Retinal pigment epithelial cell (primary cell): ENCODE measurements at regions not wholly inside any gene's neighbourhood (a gene's known extent, or its start where the extent isn't known, plus 50 kb on each side); places are given as distances from the start of the nearest gene placed in this dataset.
"Not testable (repeated sequence)": the region's sequence is repeated elsewhere in the genome, so short reads cannot be mapped to it uniquely, and the experiment has no call there.

Source experiments
- DNase-seq: peaks from one replicate; pipeline ENCODE4 v3.0.0-alpha.2; 2010; ENCODE audit warnings: low read depth
- H3K4me3 ChIP-seq: 2 replicates; pipeline ENCODE4 v1.5.1; 2011; ENCODE audit warnings: mild to moderate bottlenecking, low read length, control low read depth, moderate library complexity
- TF ChIP-seq, protein P1 (sequence below): conservative IDR thresholded peaks from 2 replicates; pipeline ENCODE4 v1.5.1; 2011; ENCODE audit warnings: low read depth, low read length, control low read depth, inconsistent platforms

DNA sequence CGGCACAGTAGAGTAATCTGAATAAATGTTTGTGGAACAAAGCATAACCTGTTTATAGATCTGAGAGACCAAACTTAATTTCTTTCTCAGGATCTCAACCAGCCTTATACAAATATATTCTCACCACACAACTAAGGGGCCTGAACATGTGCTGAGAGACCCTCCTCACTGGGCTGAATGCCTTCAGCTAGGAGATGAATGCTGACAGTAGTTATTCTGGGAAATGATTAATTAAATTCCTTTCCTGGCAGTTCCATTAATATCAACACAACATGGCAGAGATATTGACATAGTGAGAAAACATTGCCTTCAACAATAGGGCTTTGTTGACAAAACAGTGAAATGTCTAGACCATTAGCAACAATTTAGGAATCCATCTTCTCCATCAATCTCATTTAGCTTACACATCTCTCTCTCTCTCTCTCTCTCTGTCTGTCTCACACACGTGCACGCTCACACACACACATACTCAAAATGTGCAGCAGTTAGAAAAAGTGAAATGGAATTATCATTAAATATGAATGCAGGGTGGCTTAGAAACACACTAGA, 780.8 kb upstream of the CDH8 start:
- TF ChIP-seq, protein P1, sequence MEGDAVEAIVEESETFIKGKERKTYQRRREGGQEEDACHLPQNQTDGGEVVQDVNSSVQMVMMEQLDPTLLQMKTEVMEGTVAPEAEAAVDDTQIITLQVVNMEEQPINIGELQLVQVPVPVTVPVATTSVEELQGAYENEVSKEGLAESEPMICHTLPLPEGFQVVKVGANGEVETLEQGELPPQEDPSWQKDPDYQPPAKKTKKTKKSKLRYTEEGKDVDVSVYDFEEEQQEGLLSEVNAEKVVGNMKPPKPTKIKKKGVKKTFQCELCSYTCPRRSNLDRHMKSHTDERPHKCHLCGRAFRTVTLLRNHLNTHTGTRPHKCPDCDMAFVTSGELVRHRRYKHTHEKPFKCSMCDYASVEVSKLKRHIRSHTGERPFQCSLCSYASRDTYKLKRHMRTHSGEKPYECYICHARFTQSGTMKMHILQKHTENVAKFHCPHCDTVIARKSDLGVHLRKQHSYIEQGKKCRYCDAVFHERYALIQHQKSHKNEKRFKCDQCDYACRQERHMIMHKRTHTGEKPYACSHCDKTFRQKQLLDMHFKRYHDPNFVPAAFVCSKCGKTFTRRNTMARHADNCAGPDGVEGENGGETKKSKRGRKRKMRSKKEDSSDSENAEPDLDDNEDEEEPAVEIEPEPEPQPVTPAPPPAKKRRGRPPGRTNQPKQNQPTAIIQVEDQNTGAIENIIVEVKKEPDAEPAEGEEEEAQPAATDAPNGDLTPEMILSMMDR: no peak
- no peak overlapping the region for H3K4me3 ChIP-seq
- no peak for DNase-seq

DNA sequence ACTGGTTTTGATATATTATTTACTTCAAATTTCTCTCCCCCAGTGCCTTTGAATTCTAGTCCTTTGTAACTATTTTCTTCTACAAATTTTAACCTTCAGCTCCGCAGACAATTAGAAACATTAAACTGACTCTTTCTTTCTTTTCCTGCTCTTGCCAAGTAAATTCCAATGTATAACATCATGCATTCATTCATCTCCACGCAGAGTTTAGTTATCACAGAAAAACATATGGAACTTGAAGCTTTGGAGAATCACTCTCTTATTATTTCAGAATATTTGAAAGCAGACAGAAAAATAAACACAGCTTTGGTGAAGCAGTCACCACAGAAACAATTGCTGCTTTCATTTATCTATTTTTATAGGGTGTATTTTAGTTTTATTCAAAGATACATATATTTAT, 778.7 kb upstream of the CDH8 start:
- TF ChIP-seq, protein P1: no peak
- DNase-seq: no peak
- no peak overlapping the region for H3K4me3 ChIP-seq

DNA sequence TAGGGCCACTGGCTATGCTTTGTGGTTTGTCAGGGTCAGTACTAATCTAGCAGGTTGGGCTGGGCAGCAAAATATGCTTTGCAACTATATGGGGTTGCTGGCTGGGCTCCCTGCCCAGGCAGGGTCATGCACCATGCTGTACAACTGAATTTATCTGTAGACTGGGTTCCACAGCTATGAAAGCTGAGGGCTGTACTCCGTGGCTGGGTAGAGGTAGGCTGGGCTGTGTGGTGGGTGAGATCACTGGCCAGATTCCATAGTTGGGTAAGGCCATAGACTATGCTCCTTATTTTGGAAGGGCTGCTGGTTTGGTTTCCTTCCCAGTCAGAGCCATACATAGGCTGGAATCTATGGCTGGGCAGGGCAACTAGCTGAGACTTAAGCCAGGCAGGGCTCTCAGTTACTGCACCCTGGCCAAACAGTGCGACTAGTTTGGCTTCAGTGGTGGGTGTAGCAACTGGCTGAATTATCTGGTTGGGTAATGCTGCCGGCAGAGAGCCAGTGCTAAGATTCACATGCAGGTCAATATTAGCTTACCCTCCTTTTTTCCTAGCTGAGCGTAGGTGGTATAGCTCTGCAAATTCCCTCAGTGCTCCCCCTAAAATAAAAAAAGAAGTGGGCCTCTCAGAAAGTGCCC, 769.1 kb upstream of the CDH8 start:
- TF ChIP-seq, protein P1: no peak
- peak; percentile 1 for DNase-seq
- no peak overlapping the region for H3K4me3 ChIP-seq

DNA sequence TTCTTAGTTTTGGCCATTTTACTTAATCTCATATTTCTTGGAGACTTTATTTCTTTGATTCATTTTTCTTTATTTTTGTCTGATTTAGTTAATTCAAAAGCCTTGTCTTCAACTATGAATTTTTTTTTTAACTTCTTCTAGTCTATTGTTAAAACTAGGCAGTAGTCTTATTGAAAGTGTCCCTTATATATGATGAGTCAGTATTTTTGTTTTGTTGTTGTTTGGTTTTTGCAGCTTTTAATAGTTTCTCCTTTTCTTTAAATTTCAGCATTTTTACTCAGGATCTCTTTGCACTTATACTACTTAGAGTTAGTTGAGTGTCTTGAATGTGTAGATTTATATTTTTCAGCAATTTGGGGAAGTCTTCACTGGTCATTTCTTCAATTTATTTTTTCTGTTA, 758.5 kb upstream of the CDH8 start:
- TF ChIP-seq, protein P1: no peak
- DNase-seq: no peak
- no peak overlapping the region for H3K4me3 ChIP-seq

DNA sequence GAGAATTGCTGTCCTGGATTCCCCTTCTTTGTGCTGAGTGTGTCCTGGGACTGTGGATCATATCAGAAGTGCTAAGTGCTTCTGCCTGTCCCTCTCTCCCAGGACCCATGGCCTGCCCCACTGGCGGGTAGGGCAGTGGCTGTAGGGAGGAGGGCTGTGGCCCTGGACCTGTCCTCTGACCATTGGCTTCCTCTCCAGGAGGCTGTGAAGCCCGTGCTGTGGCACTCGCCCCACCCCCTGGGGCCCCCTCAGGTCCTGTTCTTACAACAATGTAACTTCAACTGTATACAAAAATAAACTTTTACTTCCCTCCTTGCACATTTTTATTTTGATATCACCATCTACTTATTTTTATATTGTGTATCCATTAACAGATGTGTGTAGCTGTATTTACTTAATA, 743.8 kb upstream of the CDH8 start:
- DNase-seq, H3K4me3 ChIP-seq: not testable (repeated sequence)

DNA sequence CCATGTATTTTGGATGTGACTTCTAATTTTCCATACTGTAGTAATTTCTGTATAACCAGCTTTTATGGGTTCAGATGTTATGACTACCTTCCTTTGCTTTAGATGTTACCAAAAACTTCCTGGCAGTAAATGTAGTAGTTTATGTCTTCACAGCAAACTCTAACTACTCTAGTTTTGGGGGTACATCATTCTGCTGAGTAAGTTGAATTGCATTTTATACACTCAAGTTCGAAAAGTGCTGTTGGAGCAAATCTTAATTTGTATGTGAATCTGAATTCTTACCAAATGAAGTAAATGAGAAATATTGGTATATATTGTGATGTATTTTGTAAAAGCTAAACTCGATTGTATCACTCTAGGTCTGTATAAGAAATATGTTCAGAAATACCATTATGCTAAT, 728.3 kb upstream of the CDH8 start:
- no peak overlapping the region for H3K4me3 ChIP-seq
- TF ChIP-seq, protein P1: no peak
- no peak for DNase-seq

DNA sequence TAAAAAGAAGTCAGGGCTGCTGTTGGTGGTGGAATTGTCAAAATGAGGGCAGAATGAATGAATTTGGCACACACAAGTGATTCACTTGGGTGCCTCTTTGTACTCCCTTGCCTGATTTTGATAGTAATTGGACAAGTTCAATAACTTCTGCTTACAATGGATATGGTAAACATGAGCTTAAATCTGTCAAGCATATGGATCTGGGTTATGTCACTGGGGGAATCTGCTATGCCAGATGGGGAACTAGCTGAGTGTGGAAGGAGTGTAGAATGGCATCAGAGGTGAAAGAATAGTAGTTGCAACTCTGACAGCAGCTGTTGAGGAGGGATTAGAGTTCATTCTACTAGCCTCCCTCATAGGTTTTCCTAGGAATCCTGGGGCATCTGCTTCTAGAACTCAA, 724.2 kb upstream of the CDH8 start:
- TF ChIP-seq, protein P1: no peak
- no peak for DNase-seq
- no peak overlapping the region for H3K4me3 ChIP-seq
